ENCODE measurements at regions not wholly inside any gene's neighbourhood (a gene's known extent, or its start where the extent isn't known, plus 50 kb on each side); places are given as distances from the start of the nearest gene placed in this dataset.
"Not testable (repeated sequence)": the region's sequence is repeated elsewhere in the genome, so short reads cannot be mapped to it uniquely, and the experiment has no call there.

GRCh38 chr10:4453276-4453675 lies 372.7 kb upstream of the AKR1E2 start:
- DNase-seq (ENCODE audit: extremely low read depth in 1 of 2, low read depth in 1 of 2) = no peak

GRCh38 chr10:4450981-4451908 lies 374.8 kb upstream of the AKR1E2 start:
- DNase-seq (ENCODE audit: extremely low read depth in 1 of 2, low read depth in 1 of 2) = no peak

GRCh38 chr10:4450169-4450568 lies 375.8 kb upstream of the AKR1E2 start:
- no peak for DNase-seq (ENCODE audit: extremely low read depth in 1 of 2, low read depth in 1 of 2)

- no peak for DNase-seq (ENCODE audit: extremely low read depth in 1 of 2, low read depth in 1 of 2)
These were observed 378.0 kb upstream of the AKR1E2 start for GRCh38 chr10:4448030-4448429.

- DNase-seq (ENCODE audit: extremely low read depth in 1 of 2, low read depth in 1 of 2) = no peak
These were observed 382.6 kb upstream of the AKR1E2 start for GRCh38 chr10:4443419-4443818.

- no peak for DNase-seq (ENCODE audit: extremely low read depth in 1 of 2, low read depth in 1 of 2)
These were observed 383.7 kb upstream of the AKR1E2 start for GRCh38 chr10:4442296-4442695.

- no peak for DNase-seq (ENCODE audit: extremely low read depth in 1 of 2, low read depth in 1 of 2)
These were observed 385.7 kb upstream of the AKR1E2 start for GRCh38 chr10:4440260-4440659.

GRCh38 chr10:4437791-4438190 lies 388.2 kb upstream of the AKR1E2 start:
- DNase-seq (ENCODE audit: extremely low read depth in 1 of 2, low read depth in 1 of 2) = no peak

- DNase-seq (ENCODE audit: extremely low read depth in 1 of 2, low read depth in 1 of 2) = no peak
These were observed 388.9 kb upstream of the AKR1E2 start for GRCh38 chr10:4437061-4437460.

- DNase-seq (ENCODE audit: extremely low read depth in 1 of 2, low read depth in 1 of 2) = no peak
These were observed 389.9 kb upstream of the AKR1E2 start for GRCh38 chr10:4436103-4436502.

- DNase-seq (ENCODE audit: extremely low read depth in 1 of 2, low read depth in 1 of 2) = no peak
These were observed 391.4 kb upstream of the AKR1E2 start for GRCh38 chr10:4434516-4435071.

GRCh38 chr10:4434105-4434504 lies 391.9 kb upstream of the AKR1E2 start:
- no peak for DNase-seq (ENCODE audit: extremely low read depth in 1 of 2, low read depth in 1 of 2)

GRCh38 chr10:4431114-4431863 lies 394.7 kb upstream of the AKR1E2 start:
- no peak for DNase-seq (ENCODE audit: extremely low read depth in 1 of 2, low read depth in 1 of 2)

- no peak for DNase-seq (ENCODE audit: extremely low read depth in 1 of 2, low read depth in 1 of 2)
These were observed 396.4 kb upstream of the AKR1E2 start for GRCh38 chr10:4429571-4429970.

GRCh38 chr10:4427532-4427931 lies 398.5 kb upstream of the AKR1E2 start:
- DNase-seq (ENCODE audit: extremely low read depth in 1 of 2, low read depth in 1 of 2) = no peak

GRCh38 chr10:4426866-4427265 lies 399.1 kb upstream of the AKR1E2 start:
- no peak for DNase-seq (ENCODE audit: extremely low read depth in 1 of 2, low read depth in 1 of 2)

GRCh38 chr10:4409319-4409718 lies 416.7 kb upstream of the AKR1E2 start:
- no peak for DNase-seq (ENCODE audit: extremely low read depth in 1 of 2, low read depth in 1 of 2)

- no peak for DNase-seq (ENCODE audit: extremely low read depth in 1 of 2, low read depth in 1 of 2)
These were observed 418.2 kb upstream of the AKR1E2 start for GRCh38 chr10:4407783-4408182.

GRCh38 chr10:4405828-4406227 lies 420.2 kb upstream of the AKR1E2 start:
- no peak for DNase-seq (ENCODE audit: extremely low read depth in 1 of 2, low read depth in 1 of 2)

- DNase-seq (ENCODE audit: extremely low read depth in 1 of 2, low read depth in 1 of 2) = no peak
These were observed 422.3 kb upstream of the AKR1E2 start for GRCh38 chr10:4403638-4404252.

GRCh38 chr10:4401080-4401479 lies 424.9 kb upstream of the AKR1E2 start:
- not testable (repeated sequence) for DNase-seq (ENCODE audit: extremely low read depth in 1 of 2, low read depth in 1 of 2)
